Spinal cord (tissue), 9 donors: ENCODE measurements at regions not wholly inside any gene's neighbourhood (a gene's known extent, or its start where the extent isn't known, plus 50 kb on each side); places are given as distances from the start of the nearest gene placed in this dataset.

Experiments used
- DNase-seq, 6 donors: peaks; one replicate each; pipeline versions ENCODE4 v3.0.0 to v3.0.0-alpha.2; 2013 to 2015; ENCODE audit warnings: low spot score in 6 of 6, low read depth in 4 of 6
- H3K27ac ChIP-seq: one replicate; pipeline ENCODE4 v1.5.1; 2013; ENCODE audit warnings: low read depth, low read length, control low read depth
- H3K27me3 ChIP-seq: one replicate; pipeline ENCODE4 v1.6.1; 2013; ENCODE audit warnings: low read length; ENCODE audit not compliant: control insufficient read depth, insufficient read depth
- H3K36me3 ChIP-seq: one replicate; pipeline ENCODE4 v1.6.1; 2013; ENCODE audit warnings: low read length; ENCODE audit not compliant: control insufficient read depth, insufficient read depth
- H3K4me1 ChIP-seq: one replicate; pipeline ENCODE4 v1.6.1; 2013; ENCODE audit warnings: low read length; ENCODE audit not compliant: control insufficient read depth, insufficient read depth
- H3K4me3 ChIP-seq: one replicate; pipeline ENCODE4 v1.5.1; 2013; ENCODE audit warnings: low read depth, low read length, control low read depth
- H3K9me3 ChIP-seq: one replicate; pipeline ENCODE4 v1.6.1; 2013; ENCODE audit warnings: low read length; ENCODE audit not compliant: control insufficient read depth, insufficient read depth
- WGBS: methylation state at CpG from one replicate; pipeline ENCODE4 v1.1.5; 2013; ENCODE audit warnings: missing lambda C conversion rate; ENCODE audit not compliant: insufficient coverage; 5-methylcytosine and 5-hydroxymethylcytosine counted together
- donor health status: healthy.

- no peak overlapping the region for H3K4me3 ChIP-seq
- no CpG with 5 or more reads among the region's 3 CpGs for WGBS
- DNase-seq: no peak
Observed at GRCh38 chr2:128585706-128586105, 267.0 kb upstream of the HS6ST1 start.

GRCh38 chr2:128589681-128590080 lies 271.0 kb upstream of the HS6ST1 start:
- WGBS: 97% methylated on average over 4 of the region's 6 CpGs
- Histone ChIP-seq H3K9me3 (no peaks in the 10 kb centered on the region), H3K4me3 (no peak overlapping the region), H3K27ac (no peak overlapping the region), H3K27me3 (no peaks in the 10 kb centered on the region), H3K4me1 (peaks cover 17% of the 10 kb centered on the region), H3K36me3 (no peaks in the 10 kb centered on the region)
- DNase-seq: no peak

More at GRCh38 chr2:128585706-128586105, 267.0 kb upstream of the HS6ST1 start:
- Histone ChIP-seq H3K36me3 (no peaks in the 10 kb centered on the region), H3K9me3 (no peaks in the 10 kb centered on the region), H3K4me1 (no peaks in the 10 kb centered on the region), H3K27me3 (no peaks in the 10 kb centered on the region), H3K27ac (no peak overlapping the region)

GRCh38 chr2:128590309-128591021 lies 271.8 kb upstream of the HS6ST1 start:
- no peak for DNase-seq
- H3K4me3 ChIP-seq: no peak overlapping the region
- no peaks in the 10 kb centered on the region for H3K27me3 ChIP-seq
- no peak overlapping the region for H3K27ac ChIP-seq
- 84% methylated on average over 10 of the region's 12 CpGs for WGBS
- no peaks in the 10 kb centered on the region for H3K9me3 ChIP-seq
- peaks cover 17% of the 10 kb centered on the region for H3K4me1 ChIP-seq
- H3K36me3 ChIP-seq: no peaks in the 10 kb centered on the region

- Histone ChIP-seq H3K4me1 (peaks cover 22% of the 10 kb centered on the region), H3K9me3 (no peaks in the 10 kb centered on the region), H3K27me3 (no peaks in the 10 kb centered on the region), H3K4me3 (no peak overlapping the region), H3K27ac (no peak overlapping the region), H3K36me3 (no peaks in the 10 kb centered on the region)
- DNase-seq: peak in 1 of 6 donors; percentile 38
- WGBS: 77% methylated on average over 6 of the region's 8 CpGs
Observed at GRCh38 chr2:128591022-128591860, 272.6 kb upstream of the HS6ST1 start.

- Histone ChIP-seq H3K4me1 (peaks cover 30% of the 10 kb centered on the region), H3K4me3 (no peak overlapping the region), H3K36me3 (no peaks in the 10 kb centered on the region), H3K27ac (no peak overlapping the region), H3K9me3 (no peaks in the 10 kb centered on the region), H3K27me3 (no peaks in the 10 kb centered on the region)
- DNase-seq: peak in 1 of 6 donors; percentile 83
- 78% methylated on average over 7 of the region's 11 CpGs for WGBS
Observed at GRCh38 chr2:128591861-128592822, 273.5 kb upstream of the HS6ST1 start.

GRCh38 chr2:128593518-128593878 lies 274.8 kb upstream of the HS6ST1 start:
- H3K4me3 ChIP-seq: no peak overlapping the region
- no peaks in the 10 kb centered on the region for H3K36me3 ChIP-seq
- H3K9me3 ChIP-seq: no peaks in the 10 kb centered on the region
- H3K27me3 ChIP-seq: no peaks in the 10 kb centered on the region
- H3K4me1 ChIP-seq: peaks cover 31% of the 10 kb centered on the region
- no peak for DNase-seq
- WGBS: 82% methylated on average over 2 of the region's 3 CpGs
- H3K27ac ChIP-seq: no peak overlapping the region

GRCh38 chr2:128593879-128594650 lies 275.4 kb upstream of the HS6ST1 start:
- H3K27ac ChIP-seq: no peak overlapping the region
- H3K36me3 ChIP-seq: no peaks in the 10 kb centered on the region
- no peak overlapping the region for H3K4me3 ChIP-seq
- peak in 1 of 6 donors; percentile 56 for DNase-seq
- H3K27me3 ChIP-seq: no peaks in the 10 kb centered on the region
- H3K9me3 ChIP-seq: no peaks in the 10 kb centered on the region
- WGBS: 85% methylated on average over 12 of the region's 17 CpGs
- peaks cover 31% of the 10 kb centered on the region for H3K4me1 ChIP-seq

- no peak for DNase-seq
- peaks cover 31% of the 10 kb centered on the region for H3K4me1 ChIP-seq
- WGBS: 100% methylated on average over 1 of the region's 2 CpGs
Observed at GRCh38 chr2:128594651-128594910, 275.9 kb upstream of the HS6ST1 start.

More at GRCh38 chr2:128594651-128594910, 275.9 kb upstream of the HS6ST1 start:
- H3K27ac ChIP-seq: no peak overlapping the region
- H3K4me3 ChIP-seq: no peak overlapping the region
- H3K9me3 ChIP-seq: no peaks in the 10 kb centered on the region
- no peaks in the 10 kb centered on the region for H3K36me3 ChIP-seq
- H3K27me3 ChIP-seq: no peaks in the 10 kb centered on the region
